ENCODE measurements at regions not wholly inside any gene's neighbourhood (a gene's known extent, or its start where the extent isn't known, plus 50 kb on each side); places are given as distances from the start of the nearest gene placed in this dataset.
A peak's percentile ranks its signal among the peaks of the same experiment; 100 is the strongest.

- no peak for ATAC-seq
- Histone ChIP-seq H3K36me3 (no peaks in the 10 kb centered on the region), H3K27me3 (no peaks in the 10 kb centered on the region), H3K9me3 (no peaks in the 10 kb centered on the region), H3K27ac (no peak overlapping the region), H3K4me1 (no peaks in the 10 kb centered on the region), H3K4me3 (no peak overlapping the region)
- intact Hi-C loops (cut with DNase I), result no loop called here
- peak in 2 of 4 donors; percentile 7 to 22 for DNase-seq
- TF ChIP-seq CTCF (IDR thresholded peaks at IDR 0.05), result no peak
These were observed 176.7 kb downstream of the SH3BGRL start for GRCh38 chrX:81378560-81378959.

GRCh38 chrX:81390237-81390636 lies 188.3 kb downstream of the SH3BGRL start:
- H3K27me3 ChIP-seq, result no peaks in the 10 kb centered on the region
- no peak overlapping the region for H3K4me3 ChIP-seq
- H3K9me3 ChIP-seq, result no peaks in the 10 kb centered on the region
- H3K36me3 ChIP-seq, result no peaks in the 10 kb centered on the region
- H3K27ac ChIP-seq, result no peak overlapping the region
- no peaks in the 10 kb centered on the region for H3K4me1 ChIP-seq
- ATAC-seq, result peak; percentile 23
- intact Hi-C loops (cut with DNase I), result no loop called here
- DNase-seq, result peak in 1 of 4 donors; percentile 7
- TF ChIP-seq CTCF (IDR thresholded peaks at IDR 0.05), result no peak

- ATAC-seq, result no peak
These were observed 190.5 kb downstream of the SH3BGRL start for GRCh38 chrX:81392396-81392795.

GRCh38 chrX:81405781-81406180 lies 203.9 kb downstream of the SH3BGRL start:
- intact Hi-C loops (cut with DNase I), result no loop called here
- DNase-seq (no peak), ATAC-seq (no peak)
- Histone ChIP-seq H3K27ac (no peak overlapping the region), H3K9me3 (no peaks in the 10 kb centered on the region), H3K27me3 (peaks cover 0 to 6% of the 10 kb centered on the region in 2 donors), H3K4me3 (no peak overlapping the region), H3K36me3 (no peaks in the 10 kb centered on the region), H3K4me1 (no peaks in the 10 kb centered on the region)
- no peak for TF ChIP-seq CTCF (IDR thresholded peaks at IDR 0.05)

More at GRCh38 chrX:81392396-81392795, 190.5 kb downstream of the SH3BGRL start:
- no peak overlapping the region for H3K27ac ChIP-seq
- no peaks in the 10 kb centered on the region for H3K36me3 ChIP-seq
- intact Hi-C loops (cut with DNase I), result no loop called here
- no peaks in the 10 kb centered on the region for H3K4me1 ChIP-seq
- no peak for DNase-seq
- no peak for TF ChIP-seq CTCF (IDR thresholded peaks at IDR 0.05)
- H3K4me3 ChIP-seq, result no peak overlapping the region
- no peaks in the 10 kb centered on the region for H3K9me3 ChIP-seq
- no peaks in the 10 kb centered on the region for H3K27me3 ChIP-seq

GRCh38 chrX:81411517-81411916 lies 209.6 kb downstream of the SH3BGRL start:
- ATAC-seq (no peak), DNase-seq (no peak)
- intact Hi-C loops (cut with DNase I), result no loop called here
- Histone ChIP-seq H3K4me3 (no peak overlapping the region), H3K27ac (no peak overlapping the region), H3K36me3 (no peaks in the 10 kb centered on the region), H3K9me3 (no peaks in the 10 kb centered on the region), H3K4me1 (no peaks in the 10 kb centered on the region), H3K27me3 (no peaks in the 10 kb centered on the region)
- TF ChIP-seq CTCF (IDR thresholded peaks at IDR 0.05), result no peak

Data from left lung (tissue), 4 donors.